RPMI7951 (cell line): ENCODE measurements at regions not wholly inside any gene's neighbourhood (a gene's known extent, or its start where the extent isn't known, plus 50 kb on each side); places are given as distances from the start of the nearest gene placed in this dataset.

Experiments used
- DNase-seq: peaks from one replicate; pipeline ENCODE4 v3.0.0-alpha.2; 2012; ENCODE audit warnings: low read depth

GRCh38 chr6:156451088-156451487, 326.1 kb upstream of the ARID1B start:
- DNase-seq: no peak

GRCh38 chr6:156450421-156450820, 326.8 kb upstream of the ARID1B start:
- DNase-seq: no peak

GRCh38 chr6:156449569-156449968, 327.6 kb upstream of the ARID1B start:
- no peak for DNase-seq

- DNase-seq: no peak
Measured at GRCh38 chr6:156449128-156449527, 328.1 kb upstream of the ARID1B start.

- DNase-seq: no peak
Measured at GRCh38 chr6:156448579-156448978, 328.6 kb upstream of the ARID1B start.

GRCh38 chr6:156440688-156441087, 336.5 kb upstream of the ARID1B start:
- no peak for DNase-seq

GRCh38 chr6:156438350-156438923, 338.7 kb upstream of the ARID1B start:
- no peak for DNase-seq

- no peak for DNase-seq
Measured at GRCh38 chr6:156437121-156437879, 339.9 kb upstream of the ARID1B start.

- DNase-seq: no peak
Measured at GRCh38 chr6:156434795-156435190, 342.4 kb upstream of the ARID1B start.

GRCh38 chr6:156434049-156434794, 343.0 kb upstream of the ARID1B start:
- no peak for DNase-seq

GRCh38 chr6:156432543-156432942, 344.6 kb upstream of the ARID1B start:
- no peak for DNase-seq

GRCh38 chr6:156430386-156430785, 346.8 kb upstream of the ARID1B start:
- no peak for DNase-seq

GRCh38 chr6:156427345-156427744, 349.8 kb upstream of the ARID1B start:
- DNase-seq: peak; percentile 99

- peak; percentile 91 for DNase-seq
Measured at GRCh38 chr6:156425359-156426020, 351.7 kb upstream of the ARID1B start.

- no peak for DNase-seq
Measured at GRCh38 chr6:156423829-156424228, 353.3 kb upstream of the ARID1B start.

GRCh38 chr6:156423075-156423474, 354.1 kb upstream of the ARID1B start:
- DNase-seq: peak; percentile 83

GRCh38 chr6:156421933-156422332, 355.2 kb upstream of the ARID1B start:
- DNase-seq: peak; percentile 48

- peak; percentile 94 for DNase-seq
Measured at GRCh38 chr6:156421301-156421700, 355.9 kb upstream of the ARID1B start.

GRCh38 chr6:156420172-156420993, 356.8 kb upstream of the ARID1B start:
- peak; percentile 81 for DNase-seq

- no peak for DNase-seq
Measured at GRCh38 chr6:156419594-156419993, 357.6 kb upstream of the ARID1B start.

- no peak for DNase-seq
Measured at GRCh38 chr6:156418253-156418652, 358.9 kb upstream of the ARID1B start.
